ENCODE measurements at regions not wholly inside any gene's neighbourhood (a gene's known extent, or its start where the extent isn't known, plus 50 kb on each side); places are given as distances from the start of the nearest gene placed in this dataset.
A peak's percentile ranks its signal among the peaks of the same experiment; 100 is the strongest.

- DNase-seq = no peak
Observed at GRCh38 chr2:144707736-144708326, 187.9 kb upstream of the ZEB2 start.

- DNase-seq = no peak
Observed at GRCh38 chr2:144706647-144707046, 186.7 kb upstream of the ZEB2 start.

GRCh38 chr2:144705328-144706245 lies 185.7 kb upstream of the ZEB2 start:
- no peak for DNase-seq

- DNase-seq = no peak
Observed at GRCh38 chr2:144704709-144705095, 184.8 kb upstream of the ZEB2 start.

GRCh38 chr2:144703852-144704708 lies 184.2 kb upstream of the ZEB2 start:
- peak in 1 of 3 donors; percentile 32 for DNase-seq

GRCh38 chr2:144702051-144702450 lies 182.1 kb upstream of the ZEB2 start:
- DNase-seq = no peak

- no peak for DNase-seq
Observed at GRCh38 chr2:144701259-144701658, 181.3 kb upstream of the ZEB2 start.

- DNase-seq = no peak
Observed at GRCh38 chr2:144698156-144698555, 178.2 kb upstream of the ZEB2 start.

- DNase-seq = no peak
Observed at GRCh38 chr2:144695657-144696056, 175.7 kb upstream of the ZEB2 start.

GRCh38 chr2:144694456-144694855 lies 174.5 kb upstream of the ZEB2 start:
- no peak for DNase-seq

GRCh38 chr2:144693179-144693578 lies 173.3 kb upstream of the ZEB2 start:
- no peak for DNase-seq

GRCh38 chr2:144692661-144693060 lies 172.7 kb upstream of the ZEB2 start:
- no peak for DNase-seq

GRCh38 chr2:144690771-144691170 lies 170.9 kb upstream of the ZEB2 start:
- no peak for DNase-seq

GRCh38 chr2:144686518-144687215 lies 166.7 kb upstream of the ZEB2 start:
- DNase-seq = peak in 1 of 3 donors; percentile 35

GRCh38 chr2:144683966-144684365 lies 164.0 kb upstream of the ZEB2 start:
- DNase-seq = no peak

GRCh38 chr2:144683107-144683753 lies 163.3 kb upstream of the ZEB2 start:
- DNase-seq = no peak

- DNase-seq = no peak
Observed at GRCh38 chr2:144682248-144682647, 162.3 kb upstream of the ZEB2 start.

GRCh38 chr2:144681389-144681788 lies 161.5 kb upstream of the ZEB2 start:
- no peak for DNase-seq

GRCh38 chr2:144679942-144680341 lies 160.0 kb upstream of the ZEB2 start:
- no peak for DNase-seq

- DNase-seq = no peak
Observed at GRCh38 chr2:144678736-144679135, 158.8 kb upstream of the ZEB2 start.

GRCh38 chr2:144675731-144676130 lies 155.8 kb upstream of the ZEB2 start:
- DNase-seq = no peak
